Endodermal cell (in vitro differentiated cells): ENCODE measurements at regions not wholly inside any gene's neighbourhood (a gene's known extent, or its start where the extent isn't known, plus 50 kb on each side); places are given as distances from the start of the nearest gene placed in this dataset.

Experiments used
- DNase-seq: peaks from one replicate; pipeline ENCODE4 v3.0.0-alpha.2; 2017
- H3K27ac ChIP-seq: 2 replicates; pipeline ENCODE4 v1.5.1; 2013; ENCODE audit warnings: mild to moderate bottlenecking, low read depth, low read length, moderate library complexity
- H3K27me3 ChIP-seq: 2 replicates; pipeline ENCODE4 v1.6.1; 2013; ENCODE audit warnings: mild to moderate bottlenecking, low read length, moderate library complexity; ENCODE audit not compliant: insufficient read depth, control insufficient read depth, poor library complexity, severe bottlenecking
- H3K36me3 ChIP-seq: 2 replicates; pipeline ENCODE4 v1.7.0; 2013; ENCODE audit warnings: mild to moderate bottlenecking, low read length, moderate library complexity; ENCODE audit not compliant: control insufficient read depth, insufficient read depth
- H3K4me1 ChIP-seq: one replicate; pipeline ENCODE4 v1.7.0; 2013; ENCODE audit warnings: low read length; ENCODE audit not compliant: control insufficient read depth, insufficient read depth
- H3K4me3 ChIP-seq: 2 replicates; pipeline ENCODE4 v1.5.1; 2013; ENCODE audit warnings: mild to moderate bottlenecking, low read length, moderate library complexity
- H3K9ac ChIP-seq: 2 replicates; pipeline ENCODE4 v1.6.1; 2013; ENCODE audit warnings: mild to moderate bottlenecking, low read length, moderate library complexity; ENCODE audit not compliant: poor library complexity, severe bottlenecking; ENCODE audit errors: extremely low read depth
- H3K9me3 ChIP-seq: 2 replicates; pipeline ENCODE4 v1.6.1; 2013; ENCODE audit warnings: mild to moderate bottlenecking, low read length, moderate library complexity; ENCODE audit not compliant: control insufficient read depth
- H3K27ac Mint-ChIP-seq: 2 replicates; pipeline ENCODE4 v1.8.0; 2020; ENCODE audit warnings: mixed read lengths
- H3K27me3 Mint-ChIP-seq: 2 replicates; pipeline ENCODE4 v1.8.0; 2021; ENCODE audit warnings: mild to moderate bottlenecking, mixed read lengths; ENCODE audit not compliant: insufficient read depth
- H3K36me3 Mint-ChIP-seq: 2 replicates; pipeline ENCODE4 v1.8.0; 2020; ENCODE audit warnings: low read depth, mixed read lengths
- H3K4me1 Mint-ChIP-seq: 2 replicates; pipeline ENCODE4 v1.8.0; 2020; ENCODE audit warnings: mixed read lengths
- H3K4me3 Mint-ChIP-seq: 2 replicates; pipeline ENCODE4 v1.8.0; 2020; ENCODE audit warnings: mild to moderate bottlenecking, moderate library complexity, mixed read lengths
- H3K9me3 Mint-ChIP-seq: 2 replicates; pipeline ENCODE4 v1.8.0; 2020; ENCODE audit warnings: mild to moderate bottlenecking, mixed read lengths
- WGBS, 2 experiments: methylation state at CpG; one replicate each; pipeline versions ENCODE4 v1.1.5 to v1.1.7; 2013; ENCODE audit warnings: missing lambda C conversion rate in 2 of 2, mixed read lengths in 1 of 2; ENCODE audit not compliant: insufficient coverage in 1 of 2, insufficient read length in 1 of 2; 5-methylcytosine and 5-hydroxymethylcytosine counted together
- TF ChIP-seq, protein P1 (sequence below): fragments of 200-600 bp; sonication (generic); conservative IDR thresholded peaks from 2 replicates; pipeline ENCODE4 v1.5.0; 2021; ENCODE audit warnings: antibody characterized with exemption, mild to moderate bottlenecking

DNA sequence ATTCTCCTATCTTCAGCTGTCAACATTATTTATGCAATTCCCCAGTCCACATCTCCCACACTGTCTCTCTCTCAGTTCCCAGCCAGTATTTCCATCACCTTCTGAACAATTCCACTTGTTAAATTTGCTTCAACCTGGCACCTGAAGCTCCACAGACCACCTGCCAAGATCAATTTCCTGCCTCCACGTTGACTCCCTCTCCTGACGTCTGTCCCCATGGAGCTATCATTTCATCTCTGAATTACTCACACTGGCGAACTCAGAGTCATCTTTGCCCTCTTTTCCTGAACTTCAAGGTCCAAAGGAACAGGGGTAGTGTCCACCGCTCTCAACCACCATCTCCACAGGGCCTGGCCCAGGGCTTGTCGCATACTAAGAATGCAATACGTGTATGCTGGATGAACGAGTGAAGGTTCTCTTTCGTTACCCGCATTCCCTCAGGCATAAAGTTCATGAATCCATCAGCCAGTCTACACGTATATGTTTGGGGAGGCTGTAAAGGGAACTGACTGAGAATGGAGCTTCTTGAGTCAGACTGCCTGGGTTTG is 183.3 kb downstream of the JCAD start:
- H3K27me3 ChIP-seq: no peaks in the 10 kb centered on the region
- H3K27me3 Mint-ChIP-seq: no peaks in the 10 kb centered on the region
- H3K4me1 ChIP-seq: no peaks in the 10 kb centered on the region
- H3K36me3 Mint-ChIP-seq: no peaks in the 10 kb centered on the region
- DNase-seq: no peak
- no peak overlapping the region for H3K4me3 Mint-ChIP-seq
- H3K27ac ChIP-seq: no peak overlapping the region
- H3K36me3 ChIP-seq: no peaks in the 10 kb centered on the region
- H3K27ac Mint-ChIP-seq: no peak overlapping the region
- H3K9me3 ChIP-seq: no peaks in the 10 kb centered on the region
- TF ChIP-seq, protein P1, sequence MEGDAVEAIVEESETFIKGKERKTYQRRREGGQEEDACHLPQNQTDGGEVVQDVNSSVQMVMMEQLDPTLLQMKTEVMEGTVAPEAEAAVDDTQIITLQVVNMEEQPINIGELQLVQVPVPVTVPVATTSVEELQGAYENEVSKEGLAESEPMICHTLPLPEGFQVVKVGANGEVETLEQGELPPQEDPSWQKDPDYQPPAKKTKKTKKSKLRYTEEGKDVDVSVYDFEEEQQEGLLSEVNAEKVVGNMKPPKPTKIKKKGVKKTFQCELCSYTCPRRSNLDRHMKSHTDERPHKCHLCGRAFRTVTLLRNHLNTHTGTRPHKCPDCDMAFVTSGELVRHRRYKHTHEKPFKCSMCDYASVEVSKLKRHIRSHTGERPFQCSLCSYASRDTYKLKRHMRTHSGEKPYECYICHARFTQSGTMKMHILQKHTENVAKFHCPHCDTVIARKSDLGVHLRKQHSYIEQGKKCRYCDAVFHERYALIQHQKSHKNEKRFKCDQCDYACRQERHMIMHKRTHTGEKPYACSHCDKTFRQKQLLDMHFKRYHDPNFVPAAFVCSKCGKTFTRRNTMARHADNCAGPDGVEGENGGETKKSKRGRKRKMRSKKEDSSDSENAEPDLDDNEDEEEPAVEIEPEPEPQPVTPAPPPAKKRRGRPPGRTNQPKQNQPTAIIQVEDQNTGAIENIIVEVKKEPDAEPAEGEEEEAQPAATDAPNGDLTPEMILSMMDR: no peak
- 93% methylated on average over 8 to 10 of the region's 10 CpGs for WGBS, 2 experiments
- no peak overlapping the region for H3K4me3 ChIP-seq
- no peaks in the 10 kb centered on the region for H3K9me3 Mint-ChIP-seq
- peaks cover 2% of the 10 kb centered on the region for H3K4me1 Mint-ChIP-seq
- no peak overlapping the region for H3K9ac ChIP-seq

DNA sequence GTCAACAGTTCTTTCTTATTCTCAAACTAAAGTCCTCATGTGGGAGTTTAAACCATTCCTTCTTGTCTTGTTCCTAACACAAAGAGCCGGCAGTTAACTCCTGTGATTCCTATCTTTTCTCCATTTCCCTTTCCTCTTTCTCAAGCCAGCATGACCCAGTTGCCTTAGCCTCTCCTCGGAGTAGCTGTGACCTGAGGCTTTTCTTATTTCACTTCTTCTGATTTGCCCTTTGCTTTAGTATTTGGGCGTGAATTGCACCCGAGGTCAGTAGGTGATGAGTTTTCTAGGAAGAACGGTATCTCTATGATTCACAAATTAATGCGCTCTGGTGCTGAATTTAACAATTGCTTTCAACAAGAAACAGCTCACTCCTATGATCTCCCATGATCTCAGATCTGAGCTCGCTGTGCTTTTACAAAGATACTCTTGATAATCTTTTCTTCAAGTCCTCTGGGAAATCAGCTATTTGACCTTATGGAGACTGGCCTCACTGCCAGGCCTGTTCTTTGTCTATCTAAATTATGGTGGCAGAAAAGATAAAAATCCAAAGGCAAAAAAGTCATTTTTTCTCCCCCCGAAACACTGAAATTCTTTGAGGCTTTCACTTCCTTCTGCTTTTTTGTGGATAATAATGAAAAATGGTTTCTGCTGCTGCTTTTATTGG is 184.6 kb downstream of the JCAD start:
- peaks cover 2% of the 10 kb centered on the region for H3K4me1 Mint-ChIP-seq
- Histone ChIP-seq H3K9me3 (no peaks in the 10 kb centered on the region), H3K27me3 (no peaks in the 10 kb centered on the region), H3K36me3 (no peaks in the 10 kb centered on the region), H3K4me3 (no peak overlapping the region), H3K27ac (no peak overlapping the region), H3K9ac (no peak overlapping the region), H3K4me1 (no peaks in the 10 kb centered on the region)
- 91 to 95% methylated on average over 5 to 8 of the region's 8 CpGs for WGBS, 2 experiments
- no peak overlapping the region for H3K4me3 Mint-ChIP-seq
- no peaks in the 10 kb centered on the region for H3K9me3 Mint-ChIP-seq
- TF ChIP-seq, protein P1: no peak
- no peaks in the 10 kb centered on the region for H3K36me3 Mint-ChIP-seq
- H3K27me3 Mint-ChIP-seq: no peaks in the 10 kb centered on the region
- DNase-seq: no peak
- H3K27ac Mint-ChIP-seq: no peak overlapping the region

DNA sequence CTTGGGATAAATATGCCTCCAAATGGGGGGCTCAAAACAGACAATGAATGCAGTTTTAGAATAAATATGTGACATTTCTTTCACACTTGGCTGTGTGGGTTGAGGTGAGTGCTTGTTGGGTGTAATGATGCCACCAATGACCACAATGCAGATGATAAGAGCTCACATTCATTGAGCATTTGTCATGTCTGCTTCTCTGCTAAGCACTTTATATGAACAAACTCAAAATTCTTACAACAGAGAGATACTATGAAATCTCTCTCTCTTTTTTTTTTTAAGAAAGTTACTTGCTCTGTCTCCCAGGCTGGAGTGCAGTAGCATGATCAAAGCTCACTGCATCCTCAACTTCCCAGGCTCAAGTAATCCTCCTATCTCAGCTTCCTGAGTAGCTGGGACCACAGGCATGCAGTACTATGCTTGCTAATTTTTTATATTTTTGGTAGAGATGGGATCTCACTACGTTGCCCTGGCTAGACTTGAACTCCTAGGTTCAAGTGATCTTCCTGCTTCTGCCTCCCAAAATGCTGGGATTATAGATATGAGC is 185.4 kb downstream of the JCAD start:
- WGBS, 2 experiments: 87% methylated on average over 1 of the region's 1 CpG; no CpG with 5 or more reads in 1 of the 2 experiments
- H3K4me3 Mint-ChIP-seq: no peak overlapping the region

More for the DNA sequence above, 185.4 kb downstream of the JCAD start:
- Histone ChIP-seq H3K36me3 (no peaks in the 10 kb centered on the region), H3K9ac (no peak overlapping the region), H3K27me3 (no peaks in the 10 kb centered on the region), H3K4me1 (no peaks in the 10 kb centered on the region), H3K9me3 (no peaks in the 10 kb centered on the region), H3K4me3 (no peak overlapping the region), H3K27ac (no peak overlapping the region)
- no peak for DNase-seq
- H3K4me1 Mint-ChIP-seq: peaks cover 2% of the 10 kb centered on the region
- no peaks in the 10 kb centered on the region for H3K27me3 Mint-ChIP-seq
- no peaks in the 10 kb centered on the region for H3K36me3 Mint-ChIP-seq
- TF ChIP-seq, protein P1: no peak
- H3K9me3 Mint-ChIP-seq: no peaks in the 10 kb centered on the region
- no peak overlapping the region for H3K27ac Mint-ChIP-seq
